Renal pelvis (tissue), 1 donor: ENCODE measurements at regions not wholly inside any gene's neighbourhood (a gene's known extent, or its start where the extent isn't known, plus 50 kb on each side); places are given as distances from the start of the nearest gene placed in this dataset.
A peak's percentile ranks its signal among the peaks of the same experiment; 100 is the strongest.
"Not testable (repeated sequence)": the region's sequence is repeated elsewhere in the genome, so short reads cannot be mapped to it uniquely, and the experiment has no call there.

ENCODE experiments used
- DNase-seq: peaks from one replicate; pipeline ENCODE4 v3.0.0-alpha.2; 2013

- DNase-seq = no peak
Observed at GRCh38 chr9:87199278-87199677, 252.0 kb upstream of the GAS1 start.

GRCh38 chr9:87199782-87200181, 252.5 kb upstream of the GAS1 start:
- DNase-seq = no peak

- peak; percentile 85 for DNase-seq
Observed at GRCh38 chr9:87201351-87201751, 254.0 kb upstream of the GAS1 start.

- no peak for DNase-seq
Observed at GRCh38 chr9:87206064-87206661, 258.9 kb upstream of the GAS1 start.

- not testable (repeated sequence) for DNase-seq
Observed at GRCh38 chr9:87210658-87211057, 263.4 kb upstream of the GAS1 start.

- DNase-seq = no peak
Observed at GRCh38 chr9:87211669-87212068, 264.4 kb upstream of the GAS1 start.

- DNase-seq = no peak
Observed at GRCh38 chr9:87212605-87213021, 265.3 kb upstream of the GAS1 start.

- no peak for DNase-seq
Observed at GRCh38 chr9:87213948-87214347, 266.6 kb upstream of the GAS1 start.

- DNase-seq = no peak
Observed at GRCh38 chr9:87214991-87215390, 267.7 kb upstream of the GAS1 start.

- DNase-seq = no peak
Observed at GRCh38 chr9:87216036-87216435, 268.7 kb upstream of the GAS1 start.

- DNase-seq = no peak
Observed at GRCh38 chr9:87216897-87217455, 269.7 kb upstream of the GAS1 start.

- peak; percentile 63 for DNase-seq
Observed at GRCh38 chr9:87223392-87224246, 274.0 kb upstream of the DAPK1 start.

- DNase-seq = no peak
Observed at GRCh38 chr9:87226896-87227295, 270.8 kb upstream of the DAPK1 start.

GRCh38 chr9:87227456-87227855, 270.2 kb upstream of the DAPK1 start:
- no peak for DNase-seq

- DNase-seq = no peak
Observed at GRCh38 chr9:87229108-87229507, 268.6 kb upstream of the DAPK1 start.

- DNase-seq = no peak
Observed at GRCh38 chr9:87233431-87233830, 264.2 kb upstream of the DAPK1 start.

GRCh38 chr9:87233899-87234455, 263.7 kb upstream of the DAPK1 start:
- DNase-seq = no peak

- DNase-seq = no peak
Observed at GRCh38 chr9:87234854-87235253, 262.8 kb upstream of the DAPK1 start.

GRCh38 chr9:87236546-87236945, 261.1 kb upstream of the DAPK1 start:
- no peak for DNase-seq

GRCh38 chr9:87237336-87237735, 260.3 kb upstream of the DAPK1 start:
- no peak for DNase-seq

- no peak for DNase-seq
Observed at GRCh38 chr9:87238545-87238944, 259.1 kb upstream of the DAPK1 start.

GRCh38 chr9:87239312-87239711, 258.4 kb upstream of the DAPK1 start:
- no peak for DNase-seq

- no peak for DNase-seq
Observed at GRCh38 chr9:87243602-87244001, 254.1 kb upstream of the DAPK1 start.
